ENCODE measurements at regions not wholly inside any gene's neighbourhood (a gene's known extent, or its start where the extent isn't known, plus 50 kb on each side); places are given as distances from the start of the nearest gene placed in this dataset.

GRCh38 chrX:120794525-120794975 lies 81.1 kb downstream of the CT47B1 start:
- TF ChIP-seq CTCF (IDR thresholded peaks at IDR 0.05): no peak
- intact Hi-C loops (cut with DNase I): loop anchor here in 1 of 2 donors (10.0 kb wide), 1 partner anchor 780 kb away; no protein-coding TSS in a partner anchor
- ATAC-seq: peak in 3 of 4 donors; percentile 26 to 66 (median 44)
- H3K9me3 ChIP-seq: no peaks in the 10 kb centered on the region
- H3K27ac ChIP-seq: no peak overlapping the region
- no peak overlapping the region for H3K4me3 ChIP-seq
- no peak for DNase-seq
- H3K36me3 ChIP-seq (ENCODE audit: insufficient read depth in 1 of 2, low read depth in 1 of 2): no peaks in the 10 kb centered on the region
- WGBS, 3 donors: 46 to 77% (median 65%) methylated on average over 2 of the region's 2 CpGs
- peaks cover 2% of the 10 kb centered on the region for H3K4me1 ChIP-seq
- H3K27me3 ChIP-seq (ENCODE audit: insufficient read depth in 3 of 3, low read length in 2 of 3): peaks cover 0 to 3% (median 0%) of the 10 kb centered on the region in 3 donors

- Histone ChIP-seq H3K4me3 (no peak overlapping the region), H3K36me3 (ENCODE audit: insufficient read depth in 1 of 2, low read depth in 1 of 2) (no peaks in the 10 kb centered on the region), H3K4me1 (peaks cover 2% of the 10 kb centered on the region), H3K9me3 (no peaks in the 10 kb centered on the region), H3K27me3 (ENCODE audit: insufficient read depth in 3 of 3, low read length in 2 of 3) (no peaks in the 10 kb centered on the region), H3K27ac (no peak overlapping the region)
- no peak for DNase-seq
- no peak for TF ChIP-seq CTCF (IDR thresholded peaks at IDR 0.05)
- intact Hi-C loops (cut with DNase I): loop anchor here in 1 of 2 donors (10.0 kb wide), 1 partner anchor 782 kb away; no protein-coding TSS in a partner anchor
- ATAC-seq: no peak
These were observed 82.6 kb downstream of the CT47B1 start for GRCh38 chrX:120793098-120793497.

- peak in 3 of 4 donors; percentile 51 to 86 (median 85) for ATAC-seq
- Histone ChIP-seq H3K27ac (no peak overlapping the region), H3K4me3 (no peak overlapping the region), H3K36me3 (ENCODE audit: insufficient read depth in 1 of 2, low read depth in 1 of 2) (no peaks in the 10 kb centered on the region), H3K27me3 (ENCODE audit: insufficient read depth in 3 of 3, low read length in 2 of 3) (no peaks in the 10 kb centered on the region), H3K9me3 (no peaks in the 10 kb centered on the region), H3K4me1 (peaks cover 2% of the 10 kb centered on the region)
- DNase-seq: peak; percentile 54
- intact Hi-C loops (cut with DNase I): loop anchor here in 1 of 2 donors (10.0 kb wide), 1 partner anchor 784 kb away; no protein-coding TSS in a partner anchor
- no peak for TF ChIP-seq CTCF (IDR thresholded peaks at IDR 0.05)
- WGBS, 3 donors: 19 to 35% (median 24%) methylated on average over 2 of the region's 2 CpGs
These were observed 84.5 kb downstream of the CT47B1 start for GRCh38 chrX:120791013-120791643.

DNA sequence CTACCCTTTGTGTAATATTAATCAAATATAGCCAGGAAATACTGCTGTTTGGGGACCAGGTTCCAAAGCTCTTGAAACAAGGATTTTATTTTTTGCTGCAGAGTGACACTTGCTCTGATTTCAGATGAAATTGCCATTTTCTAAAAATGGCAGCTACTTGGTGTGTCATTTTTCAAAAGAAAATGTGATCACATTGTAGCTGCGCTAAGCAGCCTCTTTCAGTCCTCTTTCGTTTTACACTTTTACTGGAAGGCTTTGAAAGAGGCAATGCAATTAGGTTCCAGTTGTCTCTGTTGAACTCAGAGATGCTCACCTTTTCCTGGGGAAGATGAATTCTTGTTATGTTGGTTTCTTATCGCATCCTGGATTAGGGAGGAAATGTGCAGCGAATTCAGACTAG lies 85.1 kb downstream of the CT47B1 start:
- intact Hi-C loops (cut with DNase I): loop anchor here in 1 of 2 donors (10.0 kb wide), 1 partner anchor 784 kb away; no protein-coding TSS in a partner anchor
- no peak overlapping the region for H3K4me3 ChIP-seq
- peaks cover 2% of the 10 kb centered on the region for H3K4me1 ChIP-seq
- H3K36me3 ChIP-seq (ENCODE audit: insufficient read depth in 1 of 2, low read depth in 1 of 2): no peaks in the 10 kb centered on the region
- ATAC-seq (no peak), DNase-seq (no peak)
- H3K9me3 ChIP-seq: no peaks in the 10 kb centered on the region
- WGBS, 3 donors: 54 to 57% (median 55%) methylated on average over 4 of the region's 4 CpGs
- H3K27ac ChIP-seq: no peak overlapping the region
- H3K27me3 ChIP-seq (ENCODE audit: insufficient read depth in 3 of 3, low read length in 2 of 3): no peaks in the 10 kb centered on the region
- TF ChIP-seq CTCF (IDR thresholded peaks at IDR 0.05): no peak
